Mucosa of descending colon (tissue), 3 donors: ENCODE measurements at regions not wholly inside any gene's neighbourhood (a gene's known extent, or its start where the extent isn't known, plus 50 kb on each side); places are given as distances from the start of the nearest gene placed in this dataset.
A peak's percentile ranks its signal among the peaks of the same experiment; 100 is the strongest.

Experiments used
- ATAC-seq: fragments of 200-7000 bp; cut with Tn5 transposase; one replicate; pipeline ENCODE4 v1.9.1; 2020; ENCODE audit warnings: mild to moderate bottlenecking, moderate library complexity
- DNase-seq, 3 donors: peaks; one replicate each; pipeline ENCODE4 v3.0.0-alpha.2; 2020
- H3K36me3 ChIP-seq: fragments of 200-600 bp; one replicate; pipeline ENCODE4 v1.8.0; 2021; ENCODE audit warnings: low read depth, mild to moderate bottlenecking
- H3K4me1 ChIP-seq: fragments of 200-600 bp; one replicate; pipeline ENCODE4 v1.8.0; 2021; ENCODE audit warnings: low read depth, mild to moderate bottlenecking
- H3K4me3 ChIP-seq: fragments of 200-600 bp; one replicate; pipeline ENCODE4 v1.8.0; 2021; ENCODE audit warnings: mild to moderate bottlenecking
- H3K9me3 ChIP-seq: fragments of 200-600 bp; one replicate; pipeline ENCODE4 v1.8.0; 2021; ENCODE audit warnings: mild to moderate bottlenecking
- CTCF ChIP-seq: fragments of 200-600 bp; IDR thresholded peaks from one replicate; pipeline ENCODE4 v1.8.0; 2022; ENCODE audit warnings: antibody characterized with exemption, mild to moderate bottlenecking
- intact Hi-C, 2 donors: fragments of 100-400 bp; cut with DNase I in 1 of 2; cut with micrococcal nuclease in 1 of 2; formaldehyde crosslinking; loops; one replicate each; pipeline versions ENCODE4 v1.11.0 to v1.11.1; 2022; cut with DNase I, micrococcal nuclease
- donor health status: DM: no; HTN: no; CAD: no; lungs with moderate emphysema.
- donor health status: DM: no; HTN: no; CAD: no.
- donor health status: DM: no; HTN: yes; CAD: no.

DNA sequence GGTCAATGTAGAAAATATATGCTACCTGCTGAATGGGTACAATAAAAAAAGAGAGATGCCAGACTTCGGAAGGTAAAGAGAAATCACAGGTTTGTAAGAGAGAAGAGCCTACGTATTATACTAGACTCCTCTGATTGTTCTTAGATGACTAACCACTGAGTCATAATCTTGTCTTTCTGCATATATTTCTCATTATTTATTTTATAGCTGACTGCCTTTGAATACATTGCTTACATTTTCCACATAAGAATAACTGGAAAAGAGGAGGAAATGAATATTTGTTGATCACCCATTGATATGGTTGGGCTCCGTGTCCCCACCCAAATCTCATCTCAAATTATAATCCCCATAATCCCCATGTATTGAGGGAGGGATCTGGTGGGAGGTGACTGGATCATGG is 90.3 kb upstream of the RAB27B start:
- Histone ChIP-seq H3K4me1 (no peaks in the 10 kb centered on the region), H3K9me3 (no peaks in the 10 kb centered on the region), H3K4me3 (no peak overlapping the region), H3K36me3 (no peaks in the 10 kb centered on the region)
- TF ChIP-seq CTCF, result no peak
- intact Hi-C loops, result no loop called here
- DNase-seq, result no peak
- no peak for ATAC-seq

DNA sequence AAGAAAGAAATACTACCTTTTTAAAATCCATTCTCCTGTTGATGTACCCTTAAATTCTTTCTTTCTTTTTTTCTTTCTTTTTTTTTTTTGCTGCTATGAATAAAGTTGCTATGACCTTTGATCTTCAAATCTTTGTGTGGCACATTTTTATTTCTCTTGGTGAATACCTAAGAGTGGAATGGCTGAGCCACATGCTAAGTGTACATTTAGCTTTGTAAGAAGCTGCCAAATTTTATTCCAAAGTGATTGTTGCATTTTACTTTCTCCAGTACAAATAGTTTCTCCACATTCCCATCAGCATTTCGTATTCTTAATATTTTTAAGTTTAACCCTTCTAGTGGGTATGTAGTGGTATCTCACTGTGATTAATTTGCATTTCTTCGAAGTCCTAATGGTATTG is 88.8 kb upstream of the RAB27B start:
- no peaks in the 10 kb centered on the region for H3K36me3 ChIP-seq
- TF ChIP-seq CTCF, result no peak
- DNase-seq (no peak), ATAC-seq (no peak)
- intact Hi-C loops, result no loop called here
- no peaks in the 10 kb centered on the region for H3K9me3 ChIP-seq
- H3K4me1 ChIP-seq, result no peaks in the 10 kb centered on the region
- no peak overlapping the region for H3K4me3 ChIP-seq

GRCh38 chr18:54740136-54740846 is 88.0 kb upstream of the RAB27B start:
- ATAC-seq (no peak), DNase-seq (no peak)
- no peaks in the 10 kb centered on the region for H3K4me1 ChIP-seq
- no peaks in the 10 kb centered on the region for H3K9me3 ChIP-seq
- no peaks in the 10 kb centered on the region for H3K36me3 ChIP-seq
- no peak for TF ChIP-seq CTCF
- H3K4me3 ChIP-seq, result no peak overlapping the region
- intact Hi-C loops, result no loop called here

DNA sequence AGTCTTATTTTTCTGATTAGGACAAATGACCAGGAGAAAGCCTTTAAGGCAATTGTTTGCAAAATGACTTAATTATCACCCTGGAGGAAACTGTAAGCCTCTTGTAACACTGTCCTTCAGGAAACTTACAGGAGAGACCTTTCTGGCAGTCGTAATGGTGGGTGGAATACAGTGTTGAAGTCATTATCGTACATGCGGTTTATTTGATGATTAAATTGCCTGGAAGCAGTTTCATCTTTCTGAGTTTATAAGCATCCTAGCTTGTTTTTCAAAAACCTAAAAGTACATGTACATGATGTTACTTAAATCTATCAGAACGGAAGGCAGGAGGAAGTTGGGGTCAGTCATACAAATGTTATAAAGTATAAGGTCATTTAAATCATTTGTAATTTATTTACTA is 86.2 kb upstream of the RAB27B start:
- Histone ChIP-seq H3K4me1 (no peaks in the 10 kb centered on the region), H3K4me3 (no peak overlapping the region), H3K9me3 (no peaks in the 10 kb centered on the region), H3K36me3 (no peaks in the 10 kb centered on the region)
- intact Hi-C loops, result no loop called here
- no peak for TF ChIP-seq CTCF
- no peak for DNase-seq
- ATAC-seq, result no peak

DNA sequence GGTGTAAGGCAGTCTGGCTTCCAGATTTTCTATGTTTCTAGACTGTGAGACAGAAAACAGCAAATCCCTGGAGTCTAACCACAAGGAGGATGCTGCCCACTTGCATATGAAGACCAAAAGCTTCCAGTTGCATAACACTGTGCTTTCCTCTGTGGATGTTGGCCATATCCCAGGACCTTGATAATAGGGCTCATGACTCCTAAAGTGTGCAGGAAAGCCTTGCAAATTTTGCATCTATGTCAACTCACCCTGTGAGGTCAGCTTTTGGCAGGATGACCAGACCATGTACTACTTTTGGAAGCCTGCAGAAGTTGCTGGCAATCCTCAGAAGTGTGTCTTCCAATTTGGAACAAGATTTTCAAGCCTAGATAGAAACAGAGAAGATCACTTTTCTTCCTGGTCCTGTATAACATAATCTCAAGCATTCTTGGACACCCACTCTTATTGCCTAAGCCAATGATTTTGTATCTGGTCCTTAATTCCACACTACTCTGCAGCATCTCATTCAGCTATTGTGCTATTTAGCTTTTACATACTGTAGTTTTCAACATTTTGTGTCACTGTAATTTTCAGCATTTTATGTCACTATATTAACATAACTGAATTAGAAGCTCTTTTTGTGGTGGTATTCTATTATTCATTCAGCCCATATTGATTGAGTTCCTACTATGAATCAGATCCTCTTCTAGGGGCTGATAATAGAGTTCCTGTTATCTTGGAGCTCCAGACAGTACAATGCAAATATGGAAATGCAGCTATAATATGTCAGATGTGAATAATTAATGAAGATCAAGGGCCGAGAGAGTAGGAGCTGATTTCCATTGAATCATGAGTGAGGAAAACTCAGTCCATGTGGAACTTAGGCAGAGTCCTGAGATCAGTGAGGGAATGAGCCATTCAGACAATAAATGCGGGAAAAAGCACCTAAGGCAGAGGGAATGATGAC is 85.3 kb upstream of the RAB27B start:
- TF ChIP-seq CTCF, result no peak
- no peaks in the 10 kb centered on the region for H3K4me1 ChIP-seq
- peak; percentile 56 for ATAC-seq
- DNase-seq, result peak in 1 of 3 donors; percentile 51
- intact Hi-C loops, result no loop called here
- no peaks in the 10 kb centered on the region for H3K36me3 ChIP-seq
- H3K4me3 ChIP-seq, result no peak overlapping the region
- H3K9me3 ChIP-seq, result no peaks in the 10 kb centered on the region
